GM12878 (cell line): ENCODE measurements at regions not wholly inside any gene's neighbourhood (a gene's known extent, or its start where the extent isn't known, plus 50 kb on each side); places are given as distances from the start of the nearest gene placed in this dataset.

Source experiments
- ATAC-seq: fragments of 200-7000 bp; cut with Tn5 transposase; 3 replicates; pipeline ENCODE4 v1.9.1; 2020; ENCODE audit warnings: mild to moderate bottlenecking, moderate library complexity
- BruUV-seq: library from RNA; stranded (reverse); fragments of 400-500 nt; replicated peaks from 2 replicates; lab custom pipeline; 2021; lab: Mats Ljungman, UMichigan
- CTCF ChIA-PET: fragments of 300-600 bp; sonication (Branson Sonifier 250); formaldehyde crosslinking; extraction: SDS; loops from one replicate; lab custom pipeline; 2021; ENCODE audit warnings: inconsistent platforms; lab: Yijun Ruan, JAX
- POLR2A ChIA-PET: fragments of 350-600 bp; formaldehyde crosslinking; extraction: SDS; loops from one replicate; lab custom pipeline; 2021; ENCODE audit warnings: inconsistent platforms; lab: Charles Lee
- RAD21 ChIA-PET: fragments of 300-600 bp; sonication (Branson Sonifier 250); formaldehyde crosslinking; loops from one replicate; lab custom pipeline; 2023; ENCODE audit warnings: antibody characterized with exemption; ENCODE audit not compliant: unreplicated experiment; lab: Charles Lee
- SMC1A ChIA-PET: fragments of 300-600 bp; sonication (Branson Sonifier 250); formaldehyde crosslinking; loops from one replicate; lab custom pipeline; 2023; ENCODE audit not compliant: unreplicated experiment, uncharacterized antibody; lab: Charles Lee
- DNase-seq: peaks from one replicate; pipeline ENCODE4 v3.0.0-alpha.2; 2011; ENCODE audit warnings: low read depth, low spot score
- FAIRE-seq: peaks from 3 replicates; lab custom pipeline; 2011; peaks lifted over from hg19 to GRCh38; lab: Jason Lieb, UNC
- H2AFZ ChIP-seq: 2 replicates; pipeline ENCODE4 v1.6.0; 2011; ENCODE audit warnings: low read depth, low read length, control low read depth; ENCODE audit not compliant: control insufficient read depth
- H3K27ac ChIP-seq: 2 replicates; pipeline ENCODE4 v1.5.1; 2011; ENCODE audit warnings: control low read depth; ENCODE audit not compliant: control insufficient read depth, insufficient read depth
- H3K27me3 ChIP-seq, 2 experiments: replicated peaks in 1 of 2; 2 replicates each; pipeline versions ENCODE4 v1.6.0 to v1.6.1; 2011; ENCODE audit warnings: low read length in 1 of 2; ENCODE audit not compliant: control insufficient read depth in 2 of 2, insufficient read depth in 2 of 2
- H3K36me3 ChIP-seq, 2 experiments: 2 replicates each; pipeline ENCODE4 v1.5.1; 2011; ENCODE audit warnings: low read length in 1 of 2; ENCODE audit not compliant: control insufficient read depth in 2 of 2, insufficient read depth in 2 of 2
- H3K4me1 ChIP-seq: 2 replicates; pipeline ENCODE4 v1.6.1; 2011; ENCODE audit warnings: mild to moderate bottlenecking, low read length, moderate library complexity, mixed read lengths; ENCODE audit not compliant: control insufficient read depth, insufficient read depth
- H3K4me2 ChIP-seq: 2 replicates; pipeline ENCODE4 v1.6.0; 2011; ENCODE audit warnings: control low read depth; ENCODE audit not compliant: control insufficient read depth, insufficient read depth
- H3K4me3 ChIP-seq: fragments of 200-600 bp; sonication (generic); 2 replicates; pipeline ENCODE4 v1.5.1; 2016
- H3K79me2 ChIP-seq: 2 replicates; pipeline ENCODE4 v1.6.0; 2011; ENCODE audit warnings: low read length; ENCODE audit not compliant: control insufficient read depth, insufficient read depth
- H3K9ac ChIP-seq: 2 replicates; pipeline ENCODE4 v1.8.0; 2011; ENCODE audit warnings: low read length, control low read depth, mixed read lengths; ENCODE audit not compliant: control insufficient read depth, insufficient read depth
- H3K9me3 ChIP-seq: replicated peaks from 3 replicates; pipeline ENCODE4 v1.5.1; 2011; ENCODE audit warnings: mild to moderate bottlenecking, low read length; ENCODE audit not compliant: control insufficient read depth, insufficient read depth
- H4K20me1 ChIP-seq: 2 replicates; pipeline ENCODE4 v1.6.0; 2011; ENCODE audit not compliant: control insufficient read depth, insufficient read depth
- ASH2L ChIP-seq: fragments of 300-600, 200-600 bp; sonication (generic); IDR thresholded peaks from 2 replicates; pipeline ENCODE4 v1.6.1; 2017; ENCODE audit warnings: low read depth, mild to moderate bottlenecking, borderline replicate concordance
- ATF7 ChIP-seq: fragments of 450-650 bp; IDR thresholded peaks from 2 replicates; pipeline ENCODE4 v1.6.1; 2016; ENCODE audit warnings: low read depth, mild to moderate bottlenecking
- EED ChIP-seq: sonication (generic); IDR thresholded peaks from 2 replicates; pipeline ENCODE4 v1.6.1; 2016; ENCODE audit warnings: antibody characterized with exemption, low read depth
- EP300 ChIP-seq, 2 experiments: fragments of 150-350 bp in 1 of 2; IDR thresholded peaks; 2 replicates each; pipeline ENCODE4 v1.6.1; 2011 to 2012; ENCODE audit warnings: low read depth in 2 of 2, low read length in 2 of 2, borderline replicate concordance in 1 of 2, improper control_type of control experiment in 1 of 2, inconsistent platforms in 1 of 2; ENCODE audit not compliant: control insufficient read depth in 1 of 2
- RBBP5 ChIP-seq: fragments of 200-600 bp; sonication (generic); conservative IDR thresholded peaks from 2 replicates; pipeline ENCODE4 v1.6.1; 2016
- SREBF2 ChIP-seq: IDR thresholded peaks from 2 replicates; pipeline ENCODE4 v1.6.1; 2012; ENCODE audit warnings: mild to moderate bottlenecking, low read length
- YBX1 ChIP-seq: fragments of 450-650 bp; IDR thresholded peaks from 2 replicates; pipeline ENCODE4 v1.6.1; 2016; ENCODE audit warnings: antibody characterized with exemption
- ZNF217 ChIP-seq: fragments of 450-650 bp; IDR thresholded peaks from 2 replicates; pipeline ENCODE4 v1.6.1; 2017; ENCODE audit warnings: antibody characterized with exemption, mild to moderate bottlenecking
- WGBS: methylation state at CpG from one replicate; pipeline ENCODE4 v1.1.6; 2016; ENCODE audit warnings: low lambda C conversion rate; ENCODE audit not compliant: insufficient replicate concordance, insufficient coverage; ENCODE audit errors: missing lambda C conversion rate; 5-methylcytosine and 5-hydroxymethylcytosine counted together
- in situ Hi-C: fragments of 300-500 bp; cut with MboI; formaldehyde crosslinking; loops from 9 replicates; pipeline ENCODE4 v1.14.3; 2018; ENCODE audit warnings: mixed read lengths
- intact Hi-C: fragments of 100-400 bp; cut with micrococcal nuclease; formaldehyde crosslinking; loops from one replicate; pipeline ENCODE4 v1.14.2; 2022; ENCODE audit not compliant: unreplicated experiment
- TF ChIP-seq, protein P1 (sequence below): fragments of 450-650 bp; formaldehyde crosslinking; IDR thresholded peaks from 2 replicates; pipeline ENCODE4 v1.4.0; 2020; ENCODE audit warnings: mild to moderate bottlenecking, moderate library complexity
- TF ChIP-seq, protein P2 (sequence below): IDR thresholded peaks from 2 replicates; pipeline ENCODE4 v1.6.1; 2011; ENCODE audit warnings: low read depth, low read length, improper control_type of control experiment, borderline replicate concordance

DNA sequence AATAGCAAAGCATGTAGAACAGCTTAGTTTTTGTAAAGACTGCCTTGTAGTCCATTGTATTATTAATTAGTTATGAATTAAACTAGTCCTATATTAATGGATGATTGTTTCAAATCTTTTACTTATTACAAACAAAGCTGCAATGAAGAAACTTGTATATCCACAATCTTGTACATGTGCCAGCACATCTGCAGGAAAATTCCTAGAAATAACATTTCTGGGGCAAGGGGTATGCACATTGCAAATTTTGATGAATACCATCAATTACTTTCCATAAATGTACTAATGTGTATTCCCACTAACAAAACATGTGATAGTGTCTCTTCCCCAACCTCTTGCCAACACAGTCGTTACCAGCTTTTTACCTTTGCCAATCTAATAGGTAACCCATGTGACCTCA lies 73.6 kb upstream of the AKAP12 start:
- no peak overlapping the region for H3K4me3 ChIP-seq
- in situ Hi-C loops: no loop called here
- no peaks in the 10 kb centered on the region for H4K20me1 ChIP-seq
- FAIRE-seq (no peak), ATAC-seq (no peak), DNase-seq (no peak)
- H3K27ac ChIP-seq: no peak overlapping the region
- H3K4me1 ChIP-seq: no peaks in the 10 kb centered on the region
- ChIA-PET SMC1A (no interaction called here), RAD21 (no interaction called here), CTCF (interaction anchor here (0.6 to 0.7 kb wide), 2 partner anchors 124 to 274 kb away, joined by 3 to 4 read pairs; no protein-coding TSS in a partner anchor), POLR2A (no interaction called here)
- TF ChIP-seq SREBF2: no peak
- TF ChIP-seq ZNF217: no peak
- TF ChIP-seq, protein P1, sequence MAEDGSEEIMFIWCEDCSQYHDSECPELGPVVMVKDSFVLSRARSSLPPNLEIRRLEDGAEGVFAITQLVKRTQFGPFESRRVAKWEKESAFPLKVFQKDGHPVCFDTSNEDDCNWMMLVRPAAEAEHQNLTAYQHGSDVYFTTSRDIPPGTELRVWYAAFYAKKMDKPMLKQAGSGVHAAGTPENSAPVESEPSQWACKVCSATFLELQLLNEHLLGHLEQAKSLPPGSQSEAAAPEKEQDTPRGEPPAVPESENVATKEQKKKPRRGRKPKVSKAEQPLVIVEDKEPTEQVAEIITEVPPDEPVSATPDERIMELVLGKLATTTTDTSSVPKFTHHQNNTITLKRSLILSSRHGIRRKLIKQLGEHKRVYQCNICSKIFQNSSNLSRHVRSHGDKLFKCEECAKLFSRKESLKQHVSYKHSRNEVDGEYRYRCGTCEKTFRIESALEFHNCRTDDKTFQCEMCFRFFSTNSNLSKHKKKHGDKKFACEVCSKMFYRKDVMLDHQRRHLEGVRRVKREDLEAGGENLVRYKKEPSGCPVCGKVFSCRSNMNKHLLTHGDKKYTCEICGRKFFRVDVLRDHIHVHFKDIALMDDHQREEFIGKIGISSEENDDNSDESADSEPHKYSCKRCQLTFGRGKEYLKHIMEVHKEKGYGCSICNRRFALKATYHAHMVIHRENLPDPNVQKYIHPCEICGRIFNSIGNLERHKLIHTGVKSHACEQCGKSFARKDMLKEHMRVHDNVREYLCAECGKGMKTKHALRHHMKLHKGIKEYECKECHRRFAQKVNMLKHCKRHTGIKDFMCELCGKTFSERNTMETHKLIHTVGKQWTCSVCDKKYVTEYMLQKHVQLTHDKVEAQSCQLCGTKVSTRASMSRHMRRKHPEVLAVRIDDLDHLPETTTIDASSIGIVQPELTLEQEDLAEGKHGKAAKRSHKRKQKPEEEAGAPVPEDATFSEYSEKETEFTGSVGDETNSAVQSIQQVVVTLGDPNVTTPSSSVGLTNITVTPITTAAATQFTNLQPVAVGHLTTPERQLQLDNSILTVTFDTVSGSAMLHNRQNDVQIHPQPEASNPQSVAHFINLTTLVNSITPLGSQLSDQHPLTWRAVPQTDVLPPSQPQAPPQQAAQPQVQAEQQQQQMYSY: no peak
- TF ChIP-seq ATF7: no peak
- H3K36me3 ChIP-seq: no peaks in the 10 kb centered on the region
- intact Hi-C loops: no loop called here
- H3K4me2 ChIP-seq: no peak overlapping the region
- no peaks in the 10 kb centered on the region for H3K9me3 ChIP-seq
- no peak overlapping the region for H2AFZ ChIP-seq
- no TSS peak for BruUV-seq
- WGBS: 39% methylated on average over 1 of the region's 1 CpG
- no peaks in the 10 kb centered on the region for H3K79me2 ChIP-seq
- H3K27me3 ChIP-seq: no peaks in the 10 kb centered on the region
- H3K9ac ChIP-seq: no peak overlapping the region

DNA sequence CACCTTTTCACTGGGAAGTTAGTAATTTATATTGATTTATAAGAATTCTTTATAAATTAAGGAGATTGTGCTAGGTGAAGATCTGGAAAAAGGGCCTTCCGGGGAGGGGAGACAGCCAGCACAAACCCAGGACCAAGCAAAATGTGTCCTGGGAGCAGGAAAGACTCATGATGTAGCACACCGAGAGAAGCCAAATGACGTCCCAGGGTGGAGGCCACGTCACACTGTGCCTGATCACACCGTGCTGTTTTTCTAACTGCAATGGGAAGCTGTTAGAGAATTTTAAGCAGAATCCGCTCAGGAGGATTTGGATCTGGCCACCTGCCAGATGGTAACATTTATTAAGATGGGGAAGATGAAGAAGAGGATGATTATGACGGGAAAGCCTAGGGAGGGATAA lies 72.7 kb upstream of the AKAP12 start:
- SMC1A ChIA-PET: no interaction called here
- no peak overlapping the region for H3K9ac ChIP-seq
- no peaks in the 10 kb centered on the region for H4K20me1 ChIP-seq
- CTCF ChIA-PET: no interaction called here
- in situ Hi-C loops (no loop called here), intact Hi-C loops (no loop called here)
- DNase-seq (no peak), ATAC-seq (no peak), FAIRE-seq (no peak)
- WGBS: 37% methylated on average over 7 of the region's 7 CpGs
- H3K79me2 ChIP-seq: no peaks in the 10 kb centered on the region
- H3K4me1 ChIP-seq: no peaks in the 10 kb centered on the region
- RAD21 ChIA-PET: no interaction called here
- no TSS peak for BruUV-seq
- H2AFZ ChIP-seq: no peak overlapping the region
- H3K9me3 ChIP-seq: no peaks in the 10 kb centered on the region
- H3K27me3 ChIP-seq: no peaks in the 10 kb centered on the region
- H3K4me2 ChIP-seq: no peak overlapping the region
- POLR2A ChIA-PET: no interaction called here
- no peak overlapping the region for H3K27ac ChIP-seq
- H3K4me3 ChIP-seq: no peak overlapping the region
- no peaks in the 10 kb centered on the region for H3K36me3 ChIP-seq
- TF ChIP-seq EP300 (IDR thresholded peaks at IDR 0.05; ENCODE audit: borderline replicate concordance in 1 of 2, control insufficient read depth in 1 of 2, low read depth in 2 of 2, low read length in 2 of 2) (no peak), RBBP5 (no peak), EED (no peak), YBX1 (no peak), ASH2L (no peak)
- TF ChIP-seq, protein P2, sequence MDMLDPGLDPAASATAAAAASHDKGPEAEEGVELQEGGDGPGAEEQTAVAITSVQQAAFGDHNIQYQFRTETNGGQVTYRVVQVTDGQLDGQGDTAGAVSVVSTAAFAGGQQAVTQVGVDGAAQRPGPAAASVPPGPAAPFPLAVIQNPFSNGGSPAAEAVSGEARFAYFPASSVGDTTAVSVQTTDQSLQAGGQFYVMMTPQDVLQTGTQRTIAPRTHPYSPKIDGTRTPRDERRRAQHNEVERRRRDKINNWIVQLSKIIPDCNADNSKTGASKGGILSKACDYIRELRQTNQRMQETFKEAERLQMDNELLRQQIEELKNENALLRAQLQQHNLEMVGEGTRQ: no peak
